Right lobe of liver (tissue), 6 donors: ENCODE measurements at regions not wholly inside any gene's neighbourhood (a gene's known extent, or its start where the extent isn't known, plus 50 kb on each side); places are given as distances from the start of the nearest gene placed in this dataset.

Experiments
- ATAC-seq, 4 donors: fragments of 200-7000 bp; cut with Tn5 transposase; one replicate each; pipeline ENCODE4 v1.9.1; 2020; ENCODE audit warnings: mild to moderate bottlenecking in 4 of 4, moderate library complexity in 4 of 4
- DNase-seq, 3 donors: peaks; one replicate each; pipeline ENCODE4 v3.0.0-alpha.2; 2020
- H3K27ac ChIP-seq, 3 donors: fragments of 200-600 bp; one replicate each; pipeline ENCODE4 v1.8.0; 2022
- H3K27me3 ChIP-seq, 2 donors: fragments of 200-600 bp; one replicate each; pipeline ENCODE4 v1.8.0; 2022
- H3K36me3 ChIP-seq, 4 donors: fragments of 200-600 bp; sonication (generic) in 1 of 4; one replicate each; pipeline versions ENCODE4 v1.5.1 to v1.8.0; 2017 to 2022; ENCODE audit warnings: control low read depth in 1 of 4
- H3K4me1 ChIP-seq, 4 donors: fragments of 200-600 bp; sonication (generic) in 1 of 4; one replicate each; pipeline versions ENCODE4 v1.5.1 to v1.8.0; 2017 to 2022; ENCODE audit warnings: control low read depth in 1 of 4
- H3K4me3 ChIP-seq, 3 donors: fragments of 200-600 bp; one replicate each; pipeline ENCODE4 v1.8.0; 2022
- H3K9me3 ChIP-seq, 4 donors: fragments of 200-600 bp; sonication (generic) in 1 of 4; one replicate each; pipeline versions ENCODE4 v1.5.1 to v1.8.0; 2017 to 2022; ENCODE audit warnings: control low read depth in 1 of 4
- POLR2A ChIP-seq: fragments of 450-650 bp; IDR thresholded peaks from one replicate; pipeline ENCODE4 v1.6.1; 2017; ENCODE audit warnings: antibody characterized with exemption, mild to moderate bottlenecking
- WGBS: methylation state at CpG from one replicate; pipeline ENCODE4 v1.1.6; 2018; ENCODE audit warnings: low coverage, low lambda C conversion rate; ENCODE audit not compliant: insufficient coverage; ENCODE audit errors: missing lambda C conversion rate; 5-methylcytosine and 5-hydroxymethylcytosine counted together
- intact Hi-C, 2 donors: fragments of 100-400 bp; cut with DNase I; formaldehyde crosslinking; loops; one replicate each; pipeline versions ENCODE4 v1.11.2 to v1.14.1; 2022
- TF ChIP-seq, protein P1 (sequence below), 4 donors: fragments of 200-600 bp in 3 of 4; fragments of 450-650 bp in 1 of 4; IDR thresholded peaks; one replicate each; pipeline versions ENCODE4 v1.5.1 to v1.8.0; 2016 to 2022; ENCODE audit warnings: antibody characterized with exemption in 4 of 4, mild to moderate bottlenecking in 2 of 4
- donor health status: DM: no; HTN: yes; CAD: no.
- donor health status: DM: no; HTN: no; CAD: no.
- donor health status: DM: no; HTN: no; CAD: no.
- donor health status: DM: no; HTN: yes; CAD: no.
- donor health status: DM: no; HTN: yes; CAD: no.

DNA sequence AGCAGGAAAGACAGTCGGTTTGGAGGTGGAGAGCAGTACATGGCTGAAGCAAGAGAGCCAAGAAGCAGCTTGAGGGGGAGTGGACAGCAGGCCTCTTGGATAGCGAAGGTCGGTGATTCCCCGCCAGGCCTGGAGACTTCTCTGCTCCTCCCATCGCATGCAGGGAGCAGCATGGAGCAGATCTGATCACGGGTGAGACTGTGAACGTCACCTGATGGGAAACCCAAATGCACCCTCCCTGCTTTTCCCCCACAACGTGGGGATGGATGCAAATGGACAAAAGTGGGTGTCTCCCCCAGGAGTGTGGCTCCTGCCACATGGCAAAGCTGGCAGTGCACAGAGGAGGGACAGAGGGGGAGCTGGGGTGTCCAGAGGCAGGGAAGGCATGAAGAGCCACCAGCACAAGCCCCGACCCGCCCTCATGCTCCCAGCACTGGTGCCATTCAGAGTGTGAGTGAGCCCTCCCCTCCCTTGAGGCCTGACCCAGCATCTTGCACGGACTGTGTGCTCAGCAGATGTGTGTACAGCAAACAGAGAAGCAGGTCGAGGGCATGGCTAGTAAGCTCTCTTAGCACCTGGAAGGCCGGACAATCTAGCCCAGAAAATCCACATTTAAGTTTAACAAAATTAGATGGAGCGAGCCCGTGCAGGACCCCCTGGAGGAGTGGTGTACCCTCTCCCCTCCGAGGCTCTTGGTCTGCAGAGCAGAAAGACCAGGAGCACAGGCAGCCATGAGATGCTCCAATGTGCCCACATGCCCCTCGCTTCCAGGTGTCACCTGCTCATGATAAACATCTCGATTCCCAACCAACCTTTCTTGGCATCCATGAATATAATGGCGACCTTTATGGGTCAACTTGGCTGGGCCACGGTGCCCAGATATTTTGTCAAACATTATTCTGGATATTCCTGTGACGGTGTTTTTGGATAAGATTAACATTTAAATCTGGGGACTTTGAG lies 661.7 kb downstream of the TBC1D22A start:
- 48% methylated on average over 12 of the region's 21 CpGs for WGBS
- TF ChIP-seq, protein P1, sequence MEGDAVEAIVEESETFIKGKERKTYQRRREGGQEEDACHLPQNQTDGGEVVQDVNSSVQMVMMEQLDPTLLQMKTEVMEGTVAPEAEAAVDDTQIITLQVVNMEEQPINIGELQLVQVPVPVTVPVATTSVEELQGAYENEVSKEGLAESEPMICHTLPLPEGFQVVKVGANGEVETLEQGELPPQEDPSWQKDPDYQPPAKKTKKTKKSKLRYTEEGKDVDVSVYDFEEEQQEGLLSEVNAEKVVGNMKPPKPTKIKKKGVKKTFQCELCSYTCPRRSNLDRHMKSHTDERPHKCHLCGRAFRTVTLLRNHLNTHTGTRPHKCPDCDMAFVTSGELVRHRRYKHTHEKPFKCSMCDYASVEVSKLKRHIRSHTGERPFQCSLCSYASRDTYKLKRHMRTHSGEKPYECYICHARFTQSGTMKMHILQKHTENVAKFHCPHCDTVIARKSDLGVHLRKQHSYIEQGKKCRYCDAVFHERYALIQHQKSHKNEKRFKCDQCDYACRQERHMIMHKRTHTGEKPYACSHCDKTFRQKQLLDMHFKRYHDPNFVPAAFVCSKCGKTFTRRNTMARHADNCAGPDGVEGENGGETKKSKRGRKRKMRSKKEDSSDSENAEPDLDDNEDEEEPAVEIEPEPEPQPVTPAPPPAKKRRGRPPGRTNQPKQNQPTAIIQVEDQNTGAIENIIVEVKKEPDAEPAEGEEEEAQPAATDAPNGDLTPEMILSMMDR (IDR thresholded peaks at IDR 0.05) = no peak
- no peak for TF ChIP-seq POLR2A
- H3K27ac ChIP-seq = no peak overlapping the region
- no peaks in the 10 kb centered on the region for H3K27me3 ChIP-seq
- DNase-seq (no peak), ATAC-seq (peak in 1 of 4 donors; percentile 34)
- H3K36me3 ChIP-seq = no peaks in the 10 kb centered on the region
- H3K4me1 ChIP-seq = no peaks in the 10 kb centered on the region
- intact Hi-C loops = no loop called here
- no peak overlapping the region for H3K4me3 ChIP-seq
- no peaks in the 10 kb centered on the region for H3K9me3 ChIP-seq

DNA sequence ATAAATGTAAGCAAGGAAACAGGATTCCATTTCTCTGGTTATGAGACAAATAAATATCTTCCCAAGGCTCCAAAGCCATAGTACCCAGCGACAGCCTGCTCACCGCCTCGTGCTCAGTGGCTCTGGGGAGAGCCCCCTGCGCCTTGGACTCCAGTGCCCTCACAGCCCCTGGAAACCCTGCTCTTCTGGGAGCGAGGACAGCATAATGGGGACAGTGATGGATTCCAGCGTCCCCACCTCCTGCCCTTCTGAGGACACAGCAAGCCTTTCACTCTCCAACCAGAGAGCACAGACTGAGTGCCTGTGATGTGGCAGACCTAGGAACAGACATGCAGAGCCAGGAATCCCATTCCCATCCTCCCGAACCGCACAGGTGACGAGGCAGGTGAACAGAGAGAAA lies 660.8 kb downstream of the TBC1D22A start:
- Histone ChIP-seq H3K4me3 (no peak overlapping the region), H3K27ac (no peak overlapping the region), H3K9me3 (no peaks in the 10 kb centered on the region), H3K4me1 (no peaks in the 10 kb centered on the region), H3K27me3 (no peaks in the 10 kb centered on the region), H3K36me3 (no peaks in the 10 kb centered on the region)
- intact Hi-C loops = no loop called here
- ATAC-seq (no peak), DNase-seq (no peak)
- no CpG with 5 or more reads among the region's 9 CpGs for WGBS
- TF ChIP-seq, protein P1 (IDR thresholded peaks at IDR 0.05) = no peak
- TF ChIP-seq POLR2A = no peak

DNA sequence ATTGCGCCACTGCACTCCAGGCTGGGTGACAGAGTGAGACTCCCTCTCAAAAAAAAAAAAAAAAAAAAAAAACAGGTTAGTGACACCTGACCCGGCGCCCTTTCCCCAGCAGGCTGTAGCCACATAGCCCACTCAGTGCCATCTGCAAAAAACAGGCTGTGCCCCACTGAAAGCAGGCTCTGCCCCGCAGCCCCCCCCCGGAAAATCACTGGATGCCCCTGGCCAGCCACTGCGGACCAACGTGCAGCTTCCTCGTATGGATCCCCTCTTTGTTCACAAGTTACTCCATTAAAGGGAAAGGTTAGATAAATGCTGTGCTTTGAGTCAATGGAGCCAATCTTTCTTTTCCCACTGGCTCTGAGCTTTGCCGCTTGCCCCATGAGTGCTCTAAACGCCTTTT lies 660.3 kb downstream of the TBC1D22A start:
- no peak overlapping the region for H3K27ac ChIP-seq
- DNase-seq (no peak), ATAC-seq (no peak)
- H3K36me3 ChIP-seq = no peaks in the 10 kb centered on the region
- H3K27me3 ChIP-seq = no peaks in the 10 kb centered on the region
- no peak overlapping the region for H3K4me3 ChIP-seq
- no peaks in the 10 kb centered on the region for H3K4me1 ChIP-seq
- intact Hi-C loops = no loop called here
- TF ChIP-seq, protein P1 (IDR thresholded peaks at IDR 0.05) = no peak
- TF ChIP-seq POLR2A = no peak
- WGBS = 65% methylated on average over 5 of the region's 10 CpGs
- H3K9me3 ChIP-seq = no peaks in the 10 kb centered on the region

DNA sequence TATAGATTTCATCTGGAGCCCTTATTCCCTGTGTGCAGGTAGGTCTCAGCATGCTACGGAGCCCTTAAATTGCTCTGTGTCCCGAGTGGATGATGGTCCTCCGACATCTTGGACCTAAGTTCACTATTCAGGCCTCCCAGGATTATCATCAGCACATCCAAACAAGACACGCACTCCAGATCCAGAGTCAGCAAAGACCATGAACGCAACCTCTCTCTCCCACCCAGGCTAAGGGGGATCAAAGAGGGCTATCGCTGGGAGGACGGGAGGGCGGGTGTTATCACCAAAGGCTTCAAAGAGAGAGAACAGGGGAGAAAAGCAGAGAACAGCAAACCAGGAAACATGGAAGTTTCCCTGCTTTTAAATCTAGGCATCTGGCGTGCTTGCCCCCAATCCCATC lies 659.4 kb downstream of the TBC1D22A start:
- H3K36me3 ChIP-seq = no peaks in the 10 kb centered on the region
- ATAC-seq (no peak), DNase-seq (no peak)
- intact Hi-C loops = no loop called here
- 55% methylated on average over 7 of the region's 9 CpGs for WGBS
- H3K9me3 ChIP-seq = no peaks in the 10 kb centered on the region
- no peaks in the 10 kb centered on the region for H3K27me3 ChIP-seq
- TF ChIP-seq, protein P1 (IDR thresholded peaks at IDR 0.05) = no peak
- no peak for TF ChIP-seq POLR2A
- no peak overlapping the region for H3K4me3 ChIP-seq
- no peak overlapping the region for H3K27ac ChIP-seq
- H3K4me1 ChIP-seq = no peaks in the 10 kb centered on the region
